Muscle of back (tissue), 3 donors: ENCODE measurements at regions not wholly inside any gene's neighbourhood (a gene's known extent, or its start where the extent isn't known, plus 50 kb on each side); places are given as distances from the start of the nearest gene placed in this dataset.

Experiments used
- DNase-seq, 3 donors: peaks; one replicate each; pipeline versions ENCODE4 v3.0.0 to v3.0.0-alpha.2; 2013

DNA sequence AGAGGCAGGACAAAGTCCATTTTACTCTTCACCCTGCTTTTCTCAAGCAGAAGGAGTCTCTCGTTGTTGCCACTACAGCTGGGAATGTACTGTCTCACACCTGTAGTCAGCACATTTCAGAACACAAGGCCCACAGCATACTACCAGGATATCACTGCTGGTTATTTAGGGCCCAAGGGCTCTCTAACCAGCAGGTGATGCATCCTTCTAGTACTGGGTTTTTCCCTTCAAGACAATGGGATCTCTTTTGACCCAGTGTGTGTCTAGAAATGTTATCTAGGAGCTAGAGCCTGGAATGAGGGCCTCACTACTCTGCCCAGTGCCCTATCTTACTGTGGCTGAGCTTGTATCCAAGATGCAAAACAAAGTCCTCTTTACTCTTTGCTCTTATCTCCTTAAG lies 235.1 kb upstream of the PRR16 start:
- DNase-seq, result no peak

DNA sequence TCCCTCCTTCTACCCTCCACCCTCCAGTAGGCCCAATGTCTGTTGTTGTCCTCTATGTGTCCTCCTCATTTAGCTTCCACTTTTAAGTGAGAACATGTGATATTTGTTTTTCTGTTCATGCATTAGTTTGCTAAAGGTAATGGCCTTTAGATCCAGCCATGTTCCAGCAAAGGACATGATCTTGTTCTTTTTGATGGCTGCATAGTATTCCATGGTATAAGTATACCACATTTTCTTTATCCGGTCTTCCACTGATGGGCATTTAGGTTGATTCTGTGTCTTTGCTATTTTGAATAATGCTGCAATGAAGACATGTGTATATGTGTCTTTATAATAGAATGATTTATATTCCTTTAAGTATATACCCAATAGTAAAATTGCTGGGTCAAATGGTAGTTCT lies 232.5 kb upstream of the PRR16 start:
- no peak for DNase-seq

DNA sequence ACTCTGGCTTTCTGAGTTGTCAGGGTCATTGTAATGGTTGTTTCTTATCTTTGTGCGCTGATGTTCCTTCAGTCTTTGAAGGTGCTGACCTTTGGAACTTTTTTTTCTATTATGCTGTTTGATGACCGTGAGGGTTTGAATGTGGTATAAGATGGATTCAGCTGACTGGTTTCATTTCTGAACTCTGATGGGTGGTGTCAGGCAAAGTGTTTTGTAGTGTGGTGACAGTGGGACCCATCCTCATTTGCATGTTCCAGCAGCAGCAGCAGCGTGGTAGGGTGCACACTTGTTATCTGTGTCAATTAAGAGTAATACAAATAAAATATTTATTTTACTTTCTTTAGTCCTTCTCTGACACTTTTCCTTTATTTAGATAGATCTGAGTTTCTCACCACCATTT lies 227.7 kb upstream of the PRR16 start:
- DNase-seq, result no peak

DNA sequence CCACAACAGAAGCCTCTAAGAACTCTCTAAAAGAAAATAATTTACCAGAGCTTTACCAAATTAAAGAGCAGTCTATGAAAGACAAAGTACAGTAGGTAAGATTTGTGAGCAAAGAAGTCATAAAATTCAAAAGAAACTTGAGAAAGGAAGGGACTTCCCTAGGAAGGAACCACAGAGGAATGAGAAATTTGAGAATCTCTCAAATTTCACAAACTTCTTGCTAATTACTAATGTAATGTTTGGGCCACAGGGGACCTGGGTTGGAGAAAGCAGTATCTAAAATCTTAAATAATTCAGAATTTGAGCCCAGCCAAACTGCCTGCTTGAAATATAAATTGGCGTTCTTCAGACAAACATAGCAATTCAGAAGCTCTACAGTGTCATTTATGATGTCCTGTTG lies 225.0 kb upstream of the PRR16 start:
- no peak for DNase-seq

DNA sequence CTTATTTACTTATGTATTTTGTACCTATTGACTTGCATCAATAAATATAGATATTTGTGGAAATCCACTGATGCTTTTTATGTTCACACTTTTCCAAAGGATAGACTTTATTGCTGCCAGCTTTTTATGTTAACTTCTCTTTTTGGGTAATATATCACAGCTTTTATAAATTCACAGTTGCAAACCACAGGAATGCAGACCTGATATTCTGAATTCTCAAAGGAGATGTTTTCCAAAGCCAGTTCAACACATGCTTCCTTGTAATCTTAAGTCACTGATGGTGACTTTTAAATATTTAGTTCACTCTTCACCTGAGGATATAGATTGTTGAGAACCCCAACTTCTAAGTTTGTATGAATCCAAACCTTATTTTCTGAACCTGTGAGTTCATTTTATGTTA lies 223.4 kb upstream of the PRR16 start:
- DNase-seq, result no peak

DNA sequence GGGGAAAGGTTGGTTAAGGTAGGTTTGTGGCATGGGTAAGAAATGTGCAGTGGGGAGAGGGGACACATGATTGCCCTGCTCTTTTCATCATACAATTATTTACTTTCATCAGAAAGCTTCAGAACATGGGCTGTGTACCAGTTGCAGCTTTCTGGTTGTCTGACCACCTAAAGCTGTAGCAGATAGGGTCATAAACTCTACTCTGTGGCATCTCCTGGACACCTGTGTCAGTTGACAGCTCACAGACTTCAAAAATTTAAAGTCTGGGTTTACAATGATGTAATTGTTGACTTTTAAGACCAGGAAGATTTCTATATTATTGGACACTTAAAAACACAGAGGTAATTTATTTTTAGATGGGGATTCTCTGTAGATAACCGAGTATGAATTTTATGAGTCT lies 222.7 kb upstream of the PRR16 start:
- no peak for DNase-seq

DNA sequence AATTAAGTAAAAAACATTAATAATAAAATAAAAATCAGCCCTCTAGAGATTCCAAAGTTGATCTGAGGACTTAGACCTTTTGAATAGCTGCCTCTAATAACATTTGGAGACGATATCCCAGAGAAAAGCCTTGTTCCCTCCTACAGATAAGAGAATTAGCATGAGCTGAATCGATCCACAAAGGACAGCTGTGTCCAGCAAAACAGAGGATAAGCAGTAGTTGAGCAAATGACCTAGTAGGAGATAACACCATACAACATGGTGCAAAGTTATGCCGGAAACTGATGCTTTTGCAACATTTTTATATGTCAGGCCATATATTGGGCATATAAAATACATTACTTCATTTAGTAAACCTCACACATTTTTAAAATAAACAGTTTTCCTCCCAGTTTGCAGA lies 212.2 kb upstream of the PRR16 start:
- no peak for DNase-seq

DNA sequence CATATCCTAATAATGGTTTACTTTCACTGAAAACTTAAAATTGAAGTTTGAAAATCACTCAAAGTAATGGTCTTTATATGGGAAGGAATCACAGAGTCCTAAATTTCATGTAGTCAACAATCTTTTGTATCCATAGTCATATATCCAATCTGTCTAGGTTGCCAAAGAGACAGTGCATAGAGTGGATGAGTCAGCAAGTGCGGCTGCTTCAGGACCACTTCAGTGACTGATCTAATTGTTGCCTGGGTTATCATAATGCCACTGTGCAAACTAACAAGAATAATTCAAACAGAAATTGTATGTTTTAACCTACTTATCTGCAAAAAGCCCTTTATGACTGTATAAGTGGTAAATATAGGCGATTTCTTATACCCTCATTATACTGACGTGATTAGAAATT lies 211.3 kb upstream of the PRR16 start:
- DNase-seq, result no peak

DNA sequence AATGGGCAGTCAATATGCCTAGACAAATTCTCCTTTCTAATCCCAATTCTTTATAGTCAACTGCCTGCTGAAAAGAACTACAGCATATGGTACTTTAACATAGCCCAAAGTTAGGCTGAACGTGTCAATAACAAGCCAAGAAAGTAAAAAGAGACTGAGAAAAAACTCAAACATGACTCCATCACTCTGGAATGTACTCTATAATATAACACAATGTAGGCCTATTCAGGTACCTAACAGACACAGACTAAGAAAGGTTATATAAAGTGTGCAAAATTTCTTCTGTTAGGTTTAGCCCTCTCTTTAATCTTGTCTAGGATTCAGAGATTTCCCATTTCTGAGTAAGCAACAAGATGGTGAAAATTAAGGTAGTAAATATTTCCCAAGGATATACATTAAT lies 209.7 kb upstream of the PRR16 start:
- DNase-seq, result no peak

DNA sequence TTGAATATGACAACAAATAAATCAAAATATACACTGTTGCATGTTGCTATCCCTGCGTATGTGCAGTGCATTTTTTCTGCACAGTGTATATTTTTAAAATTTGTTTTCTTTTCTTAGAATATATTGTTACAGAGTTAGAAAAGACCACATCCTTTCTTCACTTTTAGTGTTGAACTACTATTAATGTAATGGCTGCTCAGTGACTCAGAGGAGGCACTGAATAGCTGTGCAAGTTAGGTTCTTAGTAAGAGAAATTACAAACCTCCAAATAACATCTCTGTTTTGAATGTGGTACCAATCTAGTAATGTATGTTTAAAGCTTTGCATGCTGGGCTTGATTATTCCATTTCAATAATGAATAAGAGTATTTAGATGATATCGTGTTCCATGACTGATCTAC lies 208.9 kb upstream of the PRR16 start:
- no peak for DNase-seq

DNA sequence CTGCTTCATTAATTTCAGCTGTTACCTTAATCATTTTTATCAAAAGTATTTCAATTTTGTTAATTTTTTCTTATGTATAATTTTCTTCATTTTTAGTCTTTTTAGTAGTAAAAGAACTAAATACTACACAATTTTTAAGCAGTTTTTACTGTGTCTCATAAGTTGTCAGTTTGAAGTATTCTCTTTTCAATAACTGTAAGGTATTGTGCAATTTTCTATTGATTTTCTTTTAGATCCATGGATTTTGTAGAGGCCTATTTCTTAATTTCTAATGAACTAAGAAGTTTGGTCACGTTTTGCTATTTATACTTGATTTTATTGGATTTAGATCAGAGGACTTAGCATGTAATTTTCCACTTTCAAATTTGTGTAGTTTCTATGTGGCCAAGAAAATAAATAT lies 207.7 kb upstream of the PRR16 start:
- DNase-seq, result no peak

DNA sequence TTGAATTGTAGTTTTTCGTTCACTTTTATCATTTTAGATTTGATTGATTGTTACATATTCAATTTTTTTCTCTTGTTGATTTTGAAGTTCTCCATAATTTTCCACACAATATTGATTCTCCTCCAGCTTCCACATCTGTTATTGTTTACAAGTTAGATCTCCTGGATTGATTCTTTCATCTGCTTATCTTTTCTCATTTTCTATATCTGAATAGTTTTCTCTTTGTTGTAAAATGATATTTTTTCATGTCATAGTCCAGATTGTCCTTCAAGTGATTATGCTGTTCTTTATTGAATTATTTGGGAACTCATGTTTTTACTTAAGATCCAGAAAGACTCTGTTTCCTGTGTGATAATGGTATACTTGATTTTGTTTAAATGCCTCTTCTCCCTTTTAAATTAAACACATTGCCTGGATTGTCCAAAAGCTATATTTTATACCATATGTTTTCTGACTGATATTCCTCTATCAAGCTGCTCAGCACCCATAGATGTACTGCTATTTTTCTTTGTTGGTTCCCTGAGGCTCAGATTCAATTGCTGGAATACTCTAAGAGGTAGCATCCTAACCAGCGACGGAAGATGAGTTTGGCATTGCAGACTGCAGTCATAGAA lies 206.6 kb upstream of the PRR16 start:
- no peak for DNase-seq

DNA sequence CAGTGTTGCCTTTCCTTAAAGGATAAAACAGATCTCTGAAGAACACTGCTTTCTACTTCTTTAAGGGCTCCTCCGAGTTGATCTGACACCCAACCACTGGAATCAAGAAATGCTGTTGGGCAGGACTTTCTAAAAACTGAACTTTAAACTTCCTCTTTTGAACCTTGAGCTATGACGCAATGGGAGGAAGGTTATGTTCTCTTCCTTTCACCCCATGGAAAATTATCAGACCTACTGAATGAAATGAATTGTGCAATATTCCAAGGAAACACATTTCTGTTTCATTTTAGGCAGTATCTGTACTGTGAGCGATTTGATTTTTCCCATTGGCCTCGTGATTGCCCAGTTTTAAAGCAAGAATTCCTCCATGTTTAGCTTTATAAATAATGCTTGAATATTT lies 206.0 kb upstream of the PRR16 start:
- peak; percentile 10 to 35 (median 15) for DNase-seq

DNA sequence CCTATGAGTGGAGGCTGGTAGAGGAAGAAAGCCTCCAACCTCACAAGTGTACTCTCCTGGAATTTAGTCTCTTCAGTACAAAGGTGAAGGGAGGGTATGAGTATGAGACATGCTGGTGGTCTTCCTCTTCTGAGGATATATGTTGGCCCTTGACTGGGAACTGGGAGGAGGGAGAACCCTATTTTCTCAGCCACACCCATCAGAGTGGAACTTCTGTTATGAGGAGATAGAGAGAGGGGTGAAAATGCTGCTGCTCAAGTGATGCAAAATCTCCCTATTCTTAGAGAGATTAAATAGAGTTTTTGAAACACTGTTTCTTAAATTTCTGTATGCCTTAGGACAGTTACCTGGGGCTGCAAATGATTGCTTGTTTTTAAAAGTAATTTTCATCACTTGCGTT lies 203.4 kb upstream of the PRR16 start:
- DNase-seq, result no peak

DNA sequence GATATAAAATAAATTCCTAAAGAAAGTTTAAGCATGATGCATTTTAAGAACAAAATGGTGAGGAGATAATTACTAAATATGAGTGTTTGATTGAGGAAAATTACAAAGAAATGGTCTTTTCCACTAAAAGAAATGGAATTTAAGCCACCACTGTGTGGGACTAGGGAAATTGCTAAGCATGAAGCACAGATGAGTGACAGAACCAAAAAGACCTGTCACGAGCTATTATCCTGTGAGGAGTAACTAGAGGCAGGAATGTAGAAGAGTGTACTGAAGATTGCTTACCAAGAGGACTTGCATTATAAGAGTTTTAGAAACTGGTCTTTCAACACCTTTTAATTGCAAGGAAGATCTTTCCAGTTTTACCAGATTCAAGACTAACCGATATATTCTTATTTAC lies 193.6 kb upstream of the PRR16 start:
- no peak for DNase-seq

DNA sequence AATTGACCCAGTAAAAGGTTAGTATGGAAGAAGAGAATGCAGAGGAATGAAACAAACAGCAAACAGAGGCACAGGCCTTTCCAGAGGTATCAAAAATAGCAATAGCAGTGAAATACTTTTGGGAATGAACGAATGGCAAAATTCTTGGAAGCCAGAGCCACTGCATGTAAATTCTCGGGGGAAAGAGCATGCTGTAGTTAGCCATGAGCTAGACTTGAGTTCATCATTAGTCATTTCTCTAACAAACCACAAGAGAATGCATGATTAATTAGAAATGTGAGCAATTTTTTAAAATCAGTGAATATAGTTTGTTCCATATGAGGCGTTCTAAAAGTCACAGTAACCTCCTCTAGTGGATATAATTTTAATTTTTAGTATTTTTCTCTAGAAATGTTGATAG lies 170.3 kb upstream of the PRR16 start:
- peak in 1 of 3 donors; percentile 85 for DNase-seq

DNA sequence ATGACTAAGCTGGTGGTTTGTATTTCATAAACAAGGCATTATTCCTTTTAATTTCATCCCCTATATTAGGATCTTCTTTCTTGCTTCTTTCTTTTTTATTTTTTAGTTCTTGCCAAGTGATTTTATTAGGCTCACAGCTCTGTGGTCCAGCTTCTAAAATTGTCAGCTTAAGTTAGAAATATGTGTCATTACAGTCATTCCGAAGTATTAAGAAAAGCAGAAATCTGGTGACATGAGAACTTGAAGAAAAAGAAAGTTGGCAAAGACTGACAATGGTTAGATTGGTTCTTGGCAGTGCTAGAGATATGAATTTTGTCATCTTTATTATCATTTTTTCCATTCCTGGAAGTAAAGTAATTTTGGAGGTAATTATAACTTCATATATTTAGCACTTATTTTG lies 166.5 kb upstream of the PRR16 start:
- peak in 1 of 3 donors; percentile 13 for DNase-seq

DNA sequence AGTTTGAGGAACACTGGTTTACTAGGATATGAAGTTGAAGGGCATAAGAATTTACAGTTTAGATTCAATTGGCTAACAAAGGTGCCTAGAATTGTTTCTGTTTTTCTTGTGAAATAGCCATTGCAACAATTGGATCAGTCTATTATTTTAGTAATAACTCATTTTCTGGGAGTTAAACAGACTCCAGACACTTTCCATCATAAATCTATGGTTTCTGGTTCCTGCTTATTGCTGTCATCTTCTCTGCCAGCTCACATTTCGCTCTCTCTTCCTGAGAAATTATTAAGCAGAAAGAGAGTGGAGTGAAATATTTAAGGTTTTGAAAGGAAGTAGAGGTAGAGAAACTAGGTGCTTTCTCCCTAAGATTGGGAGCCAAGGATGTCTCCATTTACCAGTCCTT lies 165.1 kb upstream of the PRR16 start:
- DNase-seq, result peak in 1 of 3 donors; percentile 3

DNA sequence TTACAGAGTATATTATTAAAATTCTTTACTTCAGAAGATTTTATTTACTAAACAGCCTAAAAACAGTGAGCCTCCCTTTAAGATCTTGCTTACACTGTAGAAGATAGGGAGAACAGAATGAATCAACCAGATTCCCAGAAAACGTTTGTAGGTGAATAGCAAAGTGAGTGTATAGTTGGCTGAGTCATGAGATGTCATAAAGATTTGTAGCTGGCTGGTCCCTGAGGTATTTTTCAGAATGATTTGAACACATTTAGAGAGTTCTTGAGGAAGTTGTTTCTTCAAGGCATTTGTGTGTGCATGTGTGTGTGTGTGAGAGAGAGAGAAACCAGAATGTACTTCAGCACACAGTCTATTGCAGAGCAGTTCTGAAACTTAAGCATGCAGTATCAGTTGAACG lies 159.4 kb upstream of the PRR16 start:
- peak in 2 of 3 donors; percentile 12 to 77 for DNase-seq

DNA sequence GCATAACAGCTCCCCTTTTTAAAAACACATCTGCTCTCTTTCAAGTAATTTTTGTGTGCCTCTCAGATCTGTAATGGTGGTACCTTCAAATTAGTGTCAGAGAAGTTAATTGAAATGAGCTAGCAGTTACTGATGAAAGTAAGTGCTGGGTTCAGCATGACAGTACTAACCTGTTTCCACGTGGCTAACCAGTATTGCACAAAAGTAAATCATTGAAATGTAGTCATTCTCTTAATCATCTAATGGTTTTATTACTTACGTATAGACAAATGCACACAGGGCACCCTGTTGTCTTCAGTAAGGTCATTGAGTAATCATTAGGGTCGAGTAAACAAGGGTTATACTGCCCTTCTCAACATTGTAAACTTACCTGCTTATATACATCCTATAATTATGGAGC lies 157.8 kb upstream of the PRR16 start:
- DNase-seq, result no peak

DNA sequence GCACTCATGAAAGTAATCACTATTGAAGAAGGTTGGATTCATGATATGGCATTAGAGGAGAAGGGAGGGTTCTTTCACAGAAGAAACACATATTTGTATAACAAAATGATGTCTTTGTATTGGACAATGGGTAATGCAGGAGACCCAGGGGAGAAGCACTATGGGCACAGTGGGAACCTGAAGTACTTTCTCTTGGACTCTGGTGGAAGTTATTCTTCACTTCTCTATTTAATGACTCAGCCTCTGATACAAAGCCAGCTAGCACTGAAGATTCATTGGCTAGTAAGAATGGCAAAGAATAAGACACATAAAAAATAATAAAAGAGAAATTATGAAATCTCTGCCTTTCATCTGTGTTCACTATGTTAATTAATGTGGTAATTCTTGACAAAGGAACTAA lies 149.9 kb upstream of the PRR16 start:
- no peak for DNase-seq

DNA sequence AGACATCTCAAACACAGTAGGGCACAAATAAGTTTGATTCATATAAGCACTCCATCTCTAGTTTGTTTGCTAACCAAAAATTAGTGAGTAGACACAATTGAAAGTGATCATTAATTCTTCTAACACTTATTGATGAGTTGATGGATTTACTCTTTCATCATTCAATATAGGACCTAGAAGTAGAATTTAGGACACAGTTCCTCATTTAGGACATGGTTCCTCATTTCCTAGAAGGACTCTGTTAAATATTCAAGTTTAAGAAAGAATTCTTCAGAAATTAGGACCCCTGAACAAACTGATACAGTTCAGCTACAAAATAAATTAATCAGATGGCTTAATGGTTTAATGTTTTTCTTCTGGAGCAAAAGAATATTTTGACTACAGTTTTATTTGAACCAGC lies 143.5 kb upstream of the PRR16 start:
- DNase-seq, result no peak

DNA sequence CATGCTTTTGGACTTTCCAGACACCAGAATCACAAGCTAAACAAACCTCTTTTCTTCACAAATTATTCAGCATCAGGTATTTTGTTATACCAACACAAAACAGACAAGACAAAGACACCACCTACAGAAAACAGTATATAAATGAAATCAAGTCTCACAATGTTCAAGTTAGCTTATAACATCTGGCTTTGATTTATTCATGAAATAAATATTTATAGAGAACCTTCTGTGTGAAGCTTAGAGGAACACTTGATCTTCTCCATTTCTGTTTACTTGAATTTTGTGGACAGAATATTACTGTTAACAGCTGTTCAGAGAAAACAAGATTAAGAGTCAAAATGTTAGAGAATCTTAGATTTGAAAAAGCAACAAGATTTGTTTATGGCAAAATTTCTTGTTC lies 137.4 kb upstream of the PRR16 start:
- DNase-seq, result no peak

DNA sequence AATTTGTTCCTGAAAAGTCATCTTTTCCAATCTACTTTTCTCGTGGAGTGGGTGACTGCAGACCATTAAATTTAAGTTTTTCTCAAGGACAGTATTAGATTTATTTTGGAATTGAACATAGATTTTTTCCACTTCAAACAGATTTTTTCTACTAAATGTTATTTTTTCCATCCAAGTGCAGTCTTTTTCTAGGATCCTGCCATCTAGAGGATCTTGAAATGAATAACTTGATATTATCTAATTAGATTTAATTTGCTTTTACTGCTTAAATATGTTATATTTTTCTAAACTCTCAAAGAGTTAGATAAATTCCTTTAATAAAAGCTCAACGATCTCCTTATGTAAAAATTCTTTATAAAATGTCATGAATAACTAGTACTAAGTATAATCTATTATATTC lies 136.9 kb upstream of the PRR16 start:
- no peak for DNase-seq

DNA sequence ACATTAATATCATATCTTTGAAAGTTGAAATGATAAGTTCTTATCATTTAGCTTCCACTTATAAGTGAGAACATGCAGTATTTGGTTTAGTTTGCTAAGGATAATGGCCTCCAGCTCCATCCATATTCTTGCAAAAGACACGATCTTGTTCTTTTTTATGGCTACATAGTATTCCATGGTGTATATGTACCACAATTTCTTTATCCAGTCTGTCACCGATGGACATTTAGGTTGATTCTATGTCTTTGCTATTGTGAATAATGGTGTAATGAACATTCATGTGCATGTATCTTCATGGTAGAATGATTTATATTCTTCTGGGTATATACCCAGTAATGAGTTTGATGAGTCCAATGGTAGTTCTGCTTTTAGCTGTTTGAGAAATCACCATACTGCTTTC lies 135.0 kb upstream of the PRR16 start:
- no peak for DNase-seq
